GM21723 (cell line): ENCODE measurements at regions not wholly inside any gene's neighbourhood (a gene's known extent, or its start where the extent isn't known, plus 50 kb on each side); places are given as distances from the start of the nearest gene placed in this dataset.
"Not testable (repeated sequence)": the region's sequence is repeated elsewhere in the genome, so short reads cannot be mapped to it uniquely, and the experiment has no call there.

ENCODE experiments used
- ATAC-seq: cut with Tn5 transposase; IDR thresholded peaks from one replicate; pipeline ENCODE4 v1.9.1; 2021; ENCODE audit warnings: mild to moderate bottlenecking, moderate library complexity; ENCODE audit not compliant: unreplicated experiment

DNA sequence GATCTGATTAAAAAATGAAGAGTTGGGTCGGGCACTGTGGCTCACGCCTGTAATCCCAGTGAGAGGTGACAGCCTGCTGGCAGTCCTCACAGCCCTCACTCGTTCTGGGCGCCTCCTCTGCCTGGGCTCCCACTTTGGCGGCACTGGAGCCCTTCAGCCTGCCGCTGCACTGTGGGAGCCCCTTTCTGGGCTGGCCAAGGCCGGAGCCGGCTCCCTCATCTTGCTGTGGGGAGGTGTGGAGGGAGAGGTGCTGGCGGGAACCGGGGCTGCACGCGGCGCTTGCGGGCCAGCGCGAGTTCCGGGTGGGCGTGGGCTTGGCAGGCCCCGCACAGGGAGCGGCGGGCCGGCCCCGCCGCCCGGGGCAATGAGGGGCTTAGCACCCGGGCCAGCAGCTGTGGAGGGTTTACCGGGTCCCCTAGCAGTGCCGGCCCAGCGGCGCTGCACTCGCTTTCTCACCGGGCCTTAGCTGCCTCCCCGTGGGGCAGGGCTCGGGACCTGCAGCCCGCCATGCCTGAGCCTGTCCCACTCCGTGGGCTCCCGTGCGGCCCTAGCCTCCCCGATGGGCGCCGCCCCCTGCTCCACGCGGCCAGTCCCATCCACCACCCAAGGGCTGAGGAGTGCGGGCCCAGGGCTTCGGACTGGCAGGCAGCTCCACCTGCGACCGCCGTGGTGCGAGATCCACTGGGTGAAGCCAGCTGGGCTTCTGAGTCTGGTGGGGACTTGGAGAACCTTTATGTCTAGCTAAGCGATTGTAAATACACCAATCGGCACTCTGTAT lies 534.1 kb upstream of the ARRDC3 start:
- not testable (repeated sequence) for ATAC-seq

DNA sequence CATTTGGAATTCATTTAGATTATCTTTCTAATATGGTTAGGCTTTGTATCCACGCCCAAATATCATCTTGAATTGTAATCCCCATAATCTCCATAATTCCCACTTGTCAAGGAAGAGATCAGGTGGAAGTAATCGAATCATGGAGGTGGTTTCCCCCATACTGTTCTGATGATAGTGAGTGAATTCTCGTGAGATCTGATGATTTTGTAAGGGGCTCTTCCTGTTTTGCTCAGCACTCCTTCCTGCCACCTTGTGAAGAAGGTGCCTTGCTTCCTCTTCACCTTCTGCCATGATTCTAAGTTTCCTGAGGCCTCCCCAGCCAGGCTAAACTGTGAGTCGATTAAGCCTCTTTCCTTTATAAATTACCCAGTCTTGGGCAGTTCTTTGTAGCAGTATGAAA lies 527.5 kb upstream of the ARRDC3 start:
- ATAC-seq: no peak

- ATAC-seq: no peak
Observed at GRCh38 chr5:91910247-91910646, 527.1 kb upstream of the ARRDC3 start.

- ATAC-seq: no peak
Observed at GRCh38 chr5:91906494-91906893, 523.4 kb upstream of the ARRDC3 start.

DNA sequence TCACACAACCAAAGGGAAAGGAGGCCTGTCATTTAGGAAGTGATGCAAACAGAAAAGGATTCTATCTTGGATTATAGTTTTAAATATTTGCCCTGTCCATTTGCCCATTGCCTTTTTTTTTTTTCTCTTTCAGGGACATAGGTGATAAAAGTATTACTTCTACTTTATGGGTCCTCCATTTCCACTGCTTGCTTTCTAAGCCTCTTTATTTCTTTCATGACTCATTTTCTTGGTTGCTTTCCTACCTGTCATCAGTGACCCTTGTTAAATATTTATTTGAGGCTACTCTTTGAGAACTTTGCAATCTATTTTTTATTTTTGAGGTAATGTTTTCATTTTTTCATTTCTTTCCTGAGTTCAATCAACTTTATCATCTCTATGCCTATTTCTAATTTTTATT lies 522.9 kb upstream of the ARRDC3 start:
- no peak for ATAC-seq

- ATAC-seq: no peak
Observed at GRCh38 chr5:91898898-91899297, 515.8 kb upstream of the ARRDC3 start.

DNA sequence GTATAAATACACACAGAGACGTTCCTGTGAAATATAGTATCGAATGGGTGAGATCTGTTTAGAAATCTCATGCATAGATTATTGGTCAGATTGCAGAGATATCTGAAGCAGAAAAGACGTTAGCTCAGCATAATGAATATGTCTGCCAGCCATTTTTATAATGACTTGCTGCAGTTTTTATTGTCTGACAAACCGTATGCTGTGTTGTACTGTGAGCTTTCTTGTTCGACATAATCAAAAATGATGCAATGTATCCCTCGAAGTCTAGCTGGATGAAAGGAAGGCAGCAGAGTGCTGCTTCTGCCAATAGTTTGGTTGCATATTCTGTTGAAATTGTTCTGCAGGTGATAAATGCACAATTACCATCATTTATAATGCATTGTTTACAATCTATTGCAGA lies 514.9 kb upstream of the ARRDC3 start:
- ATAC-seq: no peak

DNA sequence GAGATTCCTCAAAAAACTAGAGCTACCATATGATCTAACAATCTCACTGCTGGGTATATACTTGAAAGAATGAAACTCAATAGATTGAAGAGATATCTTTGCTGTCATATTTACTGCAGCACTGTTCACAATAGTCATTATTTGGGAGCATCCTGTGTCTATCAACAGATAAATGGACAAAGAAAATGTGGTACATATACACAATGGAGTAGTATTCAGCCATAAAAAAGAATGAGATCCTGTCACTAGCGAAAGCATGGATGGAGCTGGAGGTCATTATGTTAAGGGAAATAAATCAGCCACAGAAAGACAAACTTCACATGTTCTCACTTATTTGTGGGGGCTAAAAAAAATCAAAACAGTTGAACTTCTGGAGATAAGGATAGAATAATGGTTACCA lies 505.7 kb upstream of the ARRDC3 start:
- no peak for ATAC-seq

GRCh38 chr5:91885291-91886265 lies 502.5 kb upstream of the ARRDC3 start:
- no peak for ATAC-seq

- no peak for ATAC-seq
Observed at GRCh38 chr5:91884036-91884435, 500.9 kb upstream of the ARRDC3 start.

GRCh38 chr5:91875196-91875779 lies 492.2 kb upstream of the ARRDC3 start:
- no peak for ATAC-seq

DNA sequence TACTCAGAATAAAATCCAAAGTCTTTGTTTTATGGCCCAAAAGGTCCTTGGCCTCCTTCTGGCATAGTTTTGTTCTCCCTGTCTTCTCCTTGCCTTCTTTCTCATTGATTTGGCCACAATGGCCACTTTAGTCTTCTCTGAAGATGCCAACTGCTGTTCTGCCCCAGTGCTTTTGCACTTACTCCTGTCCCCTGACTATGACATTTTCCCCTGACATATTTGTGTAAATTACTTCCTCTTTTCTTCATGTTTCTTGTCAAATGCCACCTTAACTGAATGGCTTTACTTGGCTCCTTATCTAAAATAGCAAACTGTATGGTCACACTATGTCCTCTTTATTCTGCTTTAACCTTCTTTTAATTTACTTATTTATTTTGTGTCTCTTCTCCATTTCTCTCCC lies 484.7 kb upstream of the ARRDC3 start:
- no peak for ATAC-seq

DNA sequence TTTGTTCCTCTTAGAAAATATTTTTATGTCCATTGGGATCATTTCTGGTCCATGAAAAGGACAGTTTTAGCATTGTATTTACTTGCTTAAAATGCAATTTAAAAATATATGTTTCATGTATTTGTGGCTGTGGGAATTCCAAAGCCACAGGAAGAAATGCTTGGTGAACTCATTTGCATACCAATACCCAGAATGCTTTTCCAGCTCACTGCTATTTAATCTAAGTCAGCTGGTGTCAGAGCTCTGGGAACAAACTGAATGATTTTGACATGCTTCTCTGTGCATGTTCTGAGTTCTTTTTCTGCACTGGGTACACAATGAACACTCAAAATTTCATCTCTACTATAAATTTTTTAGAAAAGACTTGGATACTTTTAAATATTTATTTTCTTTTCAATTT lies 482.8 kb upstream of the ARRDC3 start:
- no peak for ATAC-seq

DNA sequence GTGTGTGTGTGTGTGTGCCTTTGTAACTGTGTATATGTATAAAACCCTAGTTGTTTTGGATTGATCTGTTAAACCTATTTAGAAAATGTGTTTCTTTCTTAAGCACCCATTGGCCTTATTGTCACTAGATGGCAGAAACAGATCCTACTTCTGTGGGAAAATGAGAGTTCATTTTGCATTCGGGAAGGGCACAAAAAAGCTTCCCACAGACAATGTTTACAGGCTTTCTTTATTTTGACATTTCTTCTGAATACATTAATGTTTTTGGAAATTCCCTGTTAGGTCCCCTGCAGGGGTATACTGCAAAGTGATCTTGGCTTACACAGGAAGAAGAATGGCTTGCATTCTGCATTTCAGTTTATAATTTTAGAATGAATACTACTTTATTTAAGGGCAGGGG lies 481.8 kb upstream of the ARRDC3 start:
- no peak for ATAC-seq

DNA sequence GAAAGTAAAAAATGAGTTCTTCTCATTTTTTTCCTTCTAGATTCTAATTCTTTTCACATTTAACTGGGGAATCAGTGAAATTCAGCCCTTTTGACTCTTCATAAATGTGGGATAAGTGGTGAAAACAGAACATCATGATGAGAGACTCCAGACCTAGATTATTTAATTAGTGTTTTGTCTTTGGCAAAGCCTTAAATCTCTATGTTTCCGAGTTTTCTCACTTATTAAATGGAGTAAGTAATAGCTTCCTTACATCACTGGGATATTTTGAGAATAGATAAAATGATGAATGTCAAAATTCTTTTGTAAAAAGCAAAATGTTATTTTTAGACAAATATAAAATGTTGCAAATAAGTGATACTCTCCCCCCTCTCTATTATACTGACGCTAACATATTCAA lies 468.6 kb upstream of the ARRDC3 start:
- ATAC-seq: no peak

DNA sequence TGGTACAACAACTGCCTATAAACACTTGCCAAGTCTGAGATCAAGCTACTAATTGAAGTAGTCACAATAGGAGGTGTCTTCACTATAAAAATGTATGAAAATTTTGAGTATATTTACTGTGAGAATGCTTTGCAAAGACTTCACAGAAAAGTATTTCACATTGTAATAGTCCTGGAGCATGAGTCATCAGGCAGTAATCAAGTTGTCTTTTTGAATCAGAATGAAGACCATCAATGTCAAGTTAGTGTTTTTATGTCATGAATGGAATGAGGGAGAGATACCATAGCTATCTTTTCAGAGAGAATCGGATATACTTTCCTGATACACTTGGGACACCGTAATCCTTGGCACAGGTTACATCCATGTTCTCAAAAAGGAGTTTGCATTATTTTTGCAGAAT lies 466.9 kb upstream of the ARRDC3 start:
- no peak for ATAC-seq

DNA sequence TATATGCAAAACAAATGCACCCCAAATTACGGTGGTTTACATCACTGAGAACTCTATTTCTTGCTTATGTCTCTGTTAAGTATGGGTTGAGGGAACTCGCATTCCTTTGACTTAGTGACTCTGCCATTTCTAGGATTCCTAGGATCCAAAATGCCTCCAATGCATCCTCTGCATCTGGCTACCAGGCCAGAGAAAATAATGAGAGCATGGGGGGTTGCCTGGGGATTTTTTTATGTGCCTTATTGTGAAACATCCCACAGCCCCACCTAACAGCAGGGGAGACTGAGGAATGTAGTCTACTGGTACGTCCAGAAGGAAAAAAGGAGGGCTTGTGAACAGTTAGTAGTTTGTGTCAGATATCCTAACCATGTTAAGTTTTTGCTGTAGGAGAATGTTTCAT lies 466.0 kb upstream of the ARRDC3 start:
- no peak for ATAC-seq

DNA sequence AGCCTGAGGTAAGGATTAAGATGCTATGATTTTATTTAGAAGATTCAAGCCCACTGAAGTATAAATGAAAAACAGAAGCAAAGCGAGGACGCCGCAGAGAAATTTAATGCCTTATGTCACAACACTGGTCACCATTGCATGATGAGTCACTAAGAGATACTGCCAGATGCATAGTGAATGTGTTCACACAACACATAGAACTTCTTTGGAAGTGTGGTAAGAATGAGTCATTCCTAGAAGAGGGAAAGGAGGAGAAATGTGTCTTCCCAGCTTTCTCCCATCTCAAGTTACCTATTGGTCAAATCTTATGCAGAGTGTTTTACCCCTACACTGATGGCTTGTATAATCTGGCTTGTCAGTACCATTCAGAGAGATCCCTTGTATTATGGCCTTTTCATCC lies 465.3 kb upstream of the ARRDC3 start:
- no peak for ATAC-seq

- no peak for ATAC-seq
Observed at GRCh38 chr5:91841423-91841822, 458.3 kb upstream of the ARRDC3 start.

DNA sequence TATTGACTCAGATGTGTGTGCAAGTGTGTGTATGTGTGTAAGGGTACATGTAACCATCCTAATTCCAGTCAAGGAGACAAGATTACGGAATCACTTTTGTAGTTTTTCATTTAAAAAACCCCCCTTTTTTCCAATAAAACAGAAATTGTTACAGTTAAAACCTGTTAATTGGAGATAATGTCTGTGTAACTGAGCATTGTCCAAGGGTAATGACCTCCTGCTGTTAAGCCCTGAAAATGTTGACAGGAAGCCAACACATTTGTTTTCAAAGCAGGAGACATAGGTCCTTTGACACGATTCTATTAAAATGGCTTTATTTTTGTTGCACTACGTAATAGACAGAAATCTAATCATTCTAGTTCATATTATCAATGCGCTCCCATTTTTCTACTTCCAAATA lies 457.3 kb upstream of the ARRDC3 start:
- no peak for ATAC-seq

DNA sequence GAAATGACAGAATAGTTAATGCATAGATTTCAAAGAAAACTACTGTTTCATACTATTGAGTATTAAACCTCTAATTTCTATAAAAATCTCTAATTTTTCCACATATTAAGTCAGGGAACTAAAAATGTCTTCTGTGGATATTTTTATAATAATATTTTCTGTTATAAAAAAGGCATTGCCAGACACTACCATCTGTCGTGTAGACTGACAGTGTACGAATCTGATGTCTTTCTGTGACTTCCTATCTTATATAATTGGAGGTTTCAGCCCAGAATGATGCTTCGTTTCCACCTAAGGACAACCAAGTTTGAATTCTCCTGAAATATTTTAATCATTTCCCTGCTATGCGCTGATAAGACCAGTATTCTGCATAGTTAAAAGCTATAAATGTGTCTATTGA lies 456.6 kb upstream of the ARRDC3 start:
- no peak for ATAC-seq

GRCh38 chr5:91839233-91839632 lies 456.1 kb upstream of the ARRDC3 start:
- no peak for ATAC-seq
